ENCODE measurements at regions not wholly inside any gene's neighbourhood (a gene's known extent, or its start where the extent isn't known, plus 50 kb on each side); places are given as distances from the start of the nearest gene placed in this dataset.

GRCh38 chr2:34353509-34354113 is 754.5 kb upstream of the FAM98A start:
- H3K36me3 ChIP-seq (ENCODE audit: control insufficient read depth, insufficient read depth, low read length): no peaks in the 10 kb centered on the region
- DNase-seq (ENCODE audit: low read depth): no peak
- no peaks in the 10 kb centered on the region for H3K27me3 ChIP-seq (ENCODE audit: control insufficient read depth, insufficient read depth, low read length)
- TF ChIP-seq CTCF (IDR thresholded peaks at IDR 0.05; ENCODE audit: insufficient read depth, low read length, severe bottlenecking): no peak
- FAIRE-seq: no peak
- no peak overlapping the region for H3K4me3 ChIP-seq (ENCODE audit: low read depth, low read length)

DNA sequence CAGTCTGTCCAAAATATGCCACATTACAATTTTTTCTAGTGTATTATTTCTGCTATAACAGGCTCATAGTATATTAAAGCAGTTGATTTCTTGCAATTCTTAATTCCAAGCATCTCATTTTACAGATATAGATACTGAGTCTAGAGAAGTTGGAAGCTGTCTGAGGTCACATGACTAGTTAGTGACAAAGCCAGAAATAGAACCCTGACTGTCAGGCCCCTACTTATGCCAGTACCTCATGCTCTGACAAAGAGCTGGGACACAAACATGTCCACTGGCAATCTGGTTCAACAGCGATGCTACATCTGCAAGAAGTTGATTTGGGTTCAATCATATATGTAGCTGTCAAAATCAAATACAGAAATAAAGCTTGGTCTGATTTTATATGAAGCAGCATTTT is 750.4 kb upstream of the FAM98A start:
- H3K4me3 ChIP-seq (ENCODE audit: low read depth, low read length): no peak overlapping the region
- TF ChIP-seq CTCF (IDR thresholded peaks at IDR 0.05; ENCODE audit: insufficient read depth, low read length, severe bottlenecking): no peak
- H3K36me3 ChIP-seq (ENCODE audit: control insufficient read depth, insufficient read depth, low read length): no peaks in the 10 kb centered on the region
- no peaks in the 10 kb centered on the region for H3K27me3 ChIP-seq (ENCODE audit: control insufficient read depth, insufficient read depth, low read length)
- FAIRE-seq: no peak
- no peak for DNase-seq (ENCODE audit: low read depth)

DNA sequence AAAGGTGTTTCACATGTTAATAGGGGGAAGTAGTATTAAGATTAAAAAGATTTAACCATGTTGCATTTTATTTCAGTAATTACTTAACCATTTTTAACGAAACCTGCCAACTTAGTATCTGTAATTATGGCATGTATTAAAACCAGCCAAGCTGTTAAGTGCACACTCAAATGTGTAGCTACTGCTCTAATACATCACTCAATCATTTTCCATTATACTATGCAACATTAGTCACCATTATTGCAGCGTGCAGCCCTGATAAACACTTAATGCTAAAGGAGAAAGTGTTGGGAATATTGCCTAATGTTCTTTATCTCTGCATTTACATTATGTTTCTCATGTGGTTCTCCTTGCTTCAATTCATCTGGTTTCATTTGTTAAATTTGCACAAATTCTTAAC is 745.9 kb upstream of the FAM98A start:
- Histone ChIP-seq H3K4me3 (ENCODE audit: low read depth, low read length) (no peak overlapping the region), H3K36me3 (ENCODE audit: control insufficient read depth, insufficient read depth, low read length) (no peaks in the 10 kb centered on the region), H3K27me3 (ENCODE audit: control insufficient read depth, insufficient read depth, low read length) (no peaks in the 10 kb centered on the region)
- DNase-seq (ENCODE audit: low read depth) (no peak), FAIRE-seq (no peak)
- TF ChIP-seq CTCF (IDR thresholded peaks at IDR 0.05; ENCODE audit: insufficient read depth, low read length, severe bottlenecking): no peak

DNA sequence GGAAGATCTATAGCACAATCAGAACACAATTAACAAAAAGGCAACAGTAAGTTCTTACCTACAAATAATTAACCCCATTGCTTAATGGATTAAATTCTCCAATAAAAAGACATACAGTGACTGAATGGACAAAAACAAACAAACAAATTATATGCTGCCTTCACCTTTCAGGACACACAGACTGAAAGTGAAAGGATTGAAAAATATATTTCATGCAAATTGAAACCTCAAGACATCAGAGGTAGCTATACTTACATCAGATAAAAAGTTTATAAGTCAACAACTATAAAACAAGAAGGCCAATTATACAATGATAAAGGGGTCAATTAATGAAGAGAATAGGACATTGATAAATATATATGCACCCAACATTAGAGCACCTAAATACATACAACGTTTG is 741.2 kb upstream of the FAM98A start:
- Histone ChIP-seq H3K4me3 (ENCODE audit: low read depth, low read length) (no peak overlapping the region), H3K27me3 (ENCODE audit: control insufficient read depth, insufficient read depth, low read length) (no peaks in the 10 kb centered on the region), H3K36me3 (ENCODE audit: control insufficient read depth, insufficient read depth, low read length) (no peaks in the 10 kb centered on the region)
- no peak for TF ChIP-seq CTCF (IDR thresholded peaks at IDR 0.05; ENCODE audit: insufficient read depth, low read length, severe bottlenecking)
- no peak for DNase-seq (ENCODE audit: low read depth)
- FAIRE-seq: no peak

DNA sequence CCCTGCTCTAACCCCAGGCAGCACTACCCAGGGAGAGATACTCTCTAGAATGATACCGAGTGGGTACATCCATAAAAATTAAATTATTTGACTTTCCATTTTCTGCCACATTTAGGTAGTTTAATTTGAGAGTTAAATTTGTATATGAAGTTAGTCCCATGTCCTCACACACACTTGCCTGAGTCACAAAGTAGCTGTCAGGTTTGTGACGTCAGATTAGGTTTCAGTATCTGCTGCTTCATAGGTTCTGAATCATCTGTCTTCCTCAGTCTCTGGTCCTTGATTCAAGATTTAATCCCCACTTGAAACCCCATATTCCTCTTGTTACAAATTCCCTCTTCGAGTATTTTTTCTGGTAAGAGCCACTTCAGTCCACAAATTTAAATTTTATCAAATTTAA is 738.6 kb upstream of the FAM98A start:
- DNase-seq (ENCODE audit: low read depth): peak; percentile 7
- TF ChIP-seq CTCF (IDR thresholded peaks at IDR 0.05; ENCODE audit: insufficient read depth, low read length, severe bottlenecking): no peak
- Histone ChIP-seq H3K27me3 (ENCODE audit: control insufficient read depth, insufficient read depth, low read length) (no peaks in the 10 kb centered on the region), H3K36me3 (ENCODE audit: control insufficient read depth, insufficient read depth, low read length) (no peaks in the 10 kb centered on the region), H3K4me3 (ENCODE audit: low read depth, low read length) (no peak overlapping the region)
- FAIRE-seq: no peak

DNA sequence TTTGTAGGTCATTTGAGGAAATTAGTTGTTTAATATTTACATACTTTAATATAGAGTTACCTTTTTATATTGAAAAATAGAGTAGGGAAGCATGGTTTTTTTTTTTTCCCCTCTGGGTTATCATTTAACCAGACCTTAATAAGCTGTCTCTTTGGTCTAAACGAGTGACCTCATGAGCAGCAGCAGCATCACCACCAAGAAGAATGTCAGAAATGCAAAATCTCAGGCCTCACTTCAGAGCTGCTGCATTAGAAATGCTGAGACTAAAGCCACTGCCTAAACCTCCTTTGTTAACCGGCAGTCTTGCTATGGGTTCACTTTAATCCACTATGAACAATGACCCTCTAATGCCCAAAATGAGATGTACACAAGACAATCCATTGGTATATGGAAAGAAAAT is 733.7 kb upstream of the FAM98A start:
- DNase-seq (ENCODE audit: low read depth) (no peak), FAIRE-seq (no peak)
- Histone ChIP-seq H3K4me3 (ENCODE audit: low read depth, low read length) (no peak overlapping the region), H3K36me3 (ENCODE audit: control insufficient read depth, insufficient read depth, low read length) (no peaks in the 10 kb centered on the region), H3K27me3 (ENCODE audit: control insufficient read depth, insufficient read depth, low read length) (no peaks in the 10 kb centered on the region)
- no peak for TF ChIP-seq CTCF (IDR thresholded peaks at IDR 0.05; ENCODE audit: insufficient read depth, low read length, severe bottlenecking)
